ENCODE measurements at regions not wholly inside any gene's neighbourhood (a gene's known extent, or its start where the extent isn't known, plus 50 kb on each side); places are given as distances from the start of the nearest gene placed in this dataset.

DNA sequence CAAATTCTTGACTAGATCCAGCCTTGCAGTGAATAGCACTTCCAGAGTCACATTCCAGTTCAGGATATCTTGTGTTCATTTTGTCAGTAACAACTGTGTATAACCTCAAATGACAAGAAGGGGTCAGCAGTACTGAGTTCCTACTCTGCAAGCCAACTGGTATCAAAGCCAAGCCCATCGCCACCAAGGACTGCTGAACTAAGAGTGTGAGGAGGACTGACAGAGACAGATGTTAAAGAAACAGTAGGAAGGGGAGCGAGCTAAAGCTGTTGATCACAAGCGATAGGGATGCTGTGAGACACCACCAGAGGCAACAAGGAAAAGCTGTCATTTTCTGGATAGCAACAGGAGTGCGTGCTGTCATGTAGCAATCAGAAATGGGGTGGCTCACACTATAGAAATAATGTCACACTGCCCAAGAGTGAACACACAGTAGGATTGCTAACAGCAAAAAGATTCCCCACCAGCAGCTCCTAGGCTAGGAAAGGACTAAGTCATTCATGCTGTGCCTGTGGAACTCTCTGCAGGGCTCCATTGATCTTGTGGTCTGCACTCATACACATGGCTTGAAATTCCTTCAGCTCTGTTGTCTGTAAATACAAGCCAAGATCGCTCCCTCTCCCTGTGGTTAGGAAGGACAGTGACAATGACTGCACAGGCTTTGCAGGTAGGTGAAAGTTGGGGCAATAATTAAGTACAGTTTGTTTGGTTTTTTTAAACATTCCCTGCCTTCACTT lies 658.6 kb downstream of the NR2F1-AS1 start:
- TF ChIP-seq CTCF (IDR thresholded peaks at IDR 0.05): no peak
- no peak for ATAC-seq (ENCODE audit: low FRiP score)
- DNase-seq (ENCODE audit: low spot score): no peak

GRCh38 chr5:92917044-92917443 lies 664.0 kb downstream of the NR2F1-AS1 start:
- peak; percentile 75 for ATAC-seq (ENCODE audit: low FRiP score)
- DNase-seq (ENCODE audit: low spot score): no peak
- TF ChIP-seq CTCF (IDR thresholded peaks at IDR 0.05): no peak

DNA sequence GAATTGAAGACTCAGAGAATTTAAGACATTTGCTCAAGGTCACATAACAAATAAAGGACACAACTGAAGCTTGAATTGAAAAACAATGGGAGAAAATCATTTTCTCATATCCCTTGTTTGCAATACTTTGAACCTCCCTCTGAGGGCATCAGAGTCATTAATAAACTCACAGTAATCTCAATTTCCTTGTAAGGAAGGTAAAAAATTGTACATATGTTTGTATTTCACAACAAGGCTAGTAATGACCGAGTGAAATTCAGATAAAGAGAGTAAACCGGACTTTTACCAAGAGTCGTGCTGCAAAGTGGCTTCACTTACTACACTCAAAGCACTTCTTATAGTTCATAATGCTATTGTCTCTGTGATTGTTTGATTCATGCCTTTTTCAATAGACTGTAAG lies 665.0 kb downstream of the NR2F1-AS1 start:
- no peak for DNase-seq (ENCODE audit: low spot score)
- ATAC-seq (ENCODE audit: low FRiP score): peak; percentile 42
- no peak for TF ChIP-seq CTCF (IDR thresholded peaks at IDR 0.05)

- DNase-seq (ENCODE audit: low spot score) (no peak), ATAC-seq (ENCODE audit: low FRiP score) (no peak)
- no peak for TF ChIP-seq CTCF (IDR thresholded peaks at IDR 0.05)
These were observed 668.7 kb downstream of the NR2F1-AS1 start for GRCh38 chr5:92912283-92912682.

- ATAC-seq (ENCODE audit: low FRiP score) (no peak), DNase-seq (ENCODE audit: low spot score) (no peak)
- TF ChIP-seq CTCF (IDR thresholded peaks at IDR 0.05): no peak
These were observed 669.2 kb downstream of the NR2F1-AS1 start for GRCh38 chr5:92911851-92912250.

DNA sequence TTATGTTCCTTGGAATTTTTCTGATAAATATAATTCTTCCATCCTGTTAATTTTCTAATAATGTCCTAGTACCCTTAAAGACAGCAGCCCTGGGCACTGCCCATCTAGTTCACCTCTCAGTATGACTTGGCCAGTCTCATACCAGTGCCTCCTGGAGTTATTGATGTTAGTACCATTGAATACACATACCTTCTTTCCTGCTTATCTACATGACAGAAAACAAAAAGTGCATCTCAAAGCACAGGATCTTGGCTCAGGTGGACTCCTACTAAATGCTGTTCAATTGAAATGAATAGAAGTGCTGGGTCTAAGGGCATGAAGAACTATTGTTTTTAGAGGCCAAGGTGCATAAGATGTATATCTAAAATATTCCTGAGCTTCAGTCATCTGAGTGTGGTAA lies 669.7 kb downstream of the NR2F1-AS1 start:
- no peak for TF ChIP-seq CTCF (IDR thresholded peaks at IDR 0.05)
- DNase-seq (ENCODE audit: low spot score): no peak
- no peak for ATAC-seq (ENCODE audit: low FRiP score)

- no peak for TF ChIP-seq CTCF (IDR thresholded peaks at IDR 0.05)
- no peak for DNase-seq (ENCODE audit: low spot score)
- ATAC-seq (ENCODE audit: low FRiP score): peak; percentile 62
These were observed 671.4 kb downstream of the NR2F1-AS1 start for GRCh38 chr5:92909602-92909962.
